ENCODE measurements at regions not wholly inside any gene's neighbourhood (a gene's known extent, or its start where the extent isn't known, plus 50 kb on each side); places are given as distances from the start of the nearest gene placed in this dataset.

GRCh38 chr10:3693022-3693697 lies 91.8 kb downstream of the KLF6 start:
- TF ChIP-seq CTCF (conservative IDR thresholded peaks at IDR 0.05; ENCODE audit: low read length) = no peak
- TF ChIP-seq EZH2phosphoT487 (IDR thresholded peaks at IDR 0.05; ENCODE audit: borderline replicate concordance) = no peak
